HCT116 (cell line): ENCODE measurements at regions not wholly inside any gene's neighbourhood (a gene's known extent, or its start where the extent isn't known, plus 50 kb on each side); places are given as distances from the start of the nearest gene placed in this dataset.

ENCODE experiments used
- ATAC-seq: fragments of 200-7000 bp; cut with Tn5 transposase; 2 replicates; pipeline ENCODE4 v1.9.1; 2020; ENCODE audit warnings: mild to moderate bottlenecking, moderate library complexity
- BruUV-seq: library from RNA; stranded (reverse); fragments of 400-500 nt; replicated peaks from 2 replicates; lab custom pipeline; 2021; lab: Mats Ljungman, UMichigan
- CTCF ChIA-PET: fragments of 300-600 bp; sonication (Branson Sonifier 250); formaldehyde crosslinking; loops from one replicate; lab custom pipeline; 2021; ENCODE audit warnings: antibody characterized with exemption; lab: Charles Lee
- POLR2A ChIA-PET: fragments of 300-600, 350-600 bp; sonication (Branson Sonifier 250); formaldehyde crosslinking; loops from one replicate; lab custom pipeline; 2021; ENCODE audit warnings: antibody characterized with exemption; lab: Charles Lee
- RAD21 ChIA-PET, 2 experiments: fragments of 300-600 bp; sonication (Branson Sonifier 250); formaldehyde crosslinking; loops; one replicate each; lab custom pipeline; 2023; ENCODE audit warnings: low total read pairs in 2 of 2; ENCODE audit not compliant: uncharacterized antibody in 2 of 2, unreplicated experiment in 2 of 2, low non-redundant PET in 1 of 2; lab: Charles Lee
- DNase-seq: peaks from one replicate; pipeline ENCODE4 v3.0.0-alpha.2; 2010; ENCODE audit warnings: low read depth, low spot score
- H2AFZ ChIP-seq: fragments of 200-600 bp; shearing (Covaris generic), sonication (generic); 2 replicates; pipeline ENCODE4 v1.6.1; 2017; ENCODE audit warnings: low read depth, mixed run types, mixed read lengths, antibody characterized with exemption, low read length; ENCODE audit not compliant: poor library complexity, severe bottlenecking
- H3K27ac ChIP-seq: 2 replicates; pipeline ENCODE4 v1.5.1; 2012; ENCODE audit warnings: low read depth, low read length
- H3K27me3 ChIP-seq: fragments of 200-600 bp; sonication (generic); 2 replicates; pipeline ENCODE4 v1.6.1; 2016; ENCODE audit warnings: mixed run types, low read length, mixed read lengths; ENCODE audit not compliant: insufficient read depth
- H3K36me3 ChIP-seq, 2 experiments: fragments of 200-500 bp in 1 of 2; fragments of 200-600 bp in 1 of 2; sonication (Bioruptor generic) in 1 of 2; sonication (generic) in 1 of 2; 2 replicates each; pipeline versions ENCODE4 v1.5.1 to v1.6.1; 2014 to 2016; ENCODE audit warnings: low read length in 2 of 2, inconsistent platforms in 1 of 2, mixed read lengths in 1 of 2, mixed run types in 1 of 2; ENCODE audit not compliant: insufficient read depth in 2 of 2, control insufficient read depth in 1 of 2
- H3K4me1 ChIP-seq, 2 experiments: fragments of 200-600 bp in 1 of 2; sonication (generic) in 1 of 2; 2 replicates each; pipeline versions ENCODE4 v1.5.1 to v1.6.1; 2012 to 2017; ENCODE audit warnings: low read length in 2 of 2, inconsistent platforms in 1 of 2, mild to moderate bottlenecking in 1 of 2, mixed read lengths in 1 of 2, mixed run types in 1 of 2, moderate library complexity in 1 of 2; ENCODE audit not compliant: insufficient read depth in 2 of 2, control insufficient read depth in 1 of 2
- H3K4me2 ChIP-seq: fragments of 200-600 bp; sonication (generic); 2 replicates; pipeline ENCODE4 v1.6.1; 2017; ENCODE audit warnings: mixed run types, low read length, mixed read lengths
- H3K4me3 ChIP-seq, 2 experiments: fragments of 200-600 bp in 1 of 2; sonication (generic) in 1 of 2; replicated peaks in 1 of 2; 2 replicates each; pipeline ENCODE4 v1.5.1; 2011 to 2016; ENCODE audit warnings: low read length in 2 of 2, control low read depth in 1 of 2, low read depth in 1 of 2, mild to moderate bottlenecking in 1 of 2, mixed read lengths in 1 of 2, mixed run types in 1 of 2
- H3K79me2 ChIP-seq: fragments of 200-600 bp; sonication (generic); 2 replicates; pipeline ENCODE4 v1.6.1; 2017; ENCODE audit warnings: mild to moderate bottlenecking, mixed run types, low read length, moderate library complexity, mixed read lengths; ENCODE audit not compliant: insufficient read depth
- H3K9ac ChIP-seq: fragments of 200-600 bp; sonication (generic); 2 replicates; pipeline ENCODE4 v1.6.1; 2016; ENCODE audit warnings: low read length, mixed read lengths
- H3K9me2 ChIP-seq: fragments of 200-600 bp; sonication (generic), shearing (Covaris generic); 2 replicates; pipeline ENCODE4 v1.6.1; 2017; ENCODE audit warnings: mixed run types, mild to moderate bottlenecking, moderate library complexity; ENCODE audit not compliant: insufficient read depth
- H3K9me3 ChIP-seq, 2 experiments: fragments of 200-500 bp in 1 of 2; fragments of 200-600 bp in 1 of 2; sonication (Bioruptor generic) in 1 of 2; sonication (generic) in 1 of 2; 2 replicates each; pipeline ENCODE4 v1.6.1; 2014 to 2017; ENCODE audit warnings: low read length in 2 of 2, mixed read lengths in 2 of 2, inconsistent platforms in 1 of 2, low read depth in 1 of 2, mild to moderate bottlenecking in 1 of 2, mixed run types in 1 of 2, moderate library complexity in 1 of 2; ENCODE audit not compliant: control insufficient read depth in 1 of 2, insufficient read depth in 1 of 2
- H4K20me1 ChIP-seq: fragments of 200-600 bp; sonication (generic), shearing (Covaris generic); 2 replicates; pipeline ENCODE4 v1.6.1; 2017; ENCODE audit warnings: mixed run types, mild to moderate bottlenecking, moderate library complexity; ENCODE audit not compliant: insufficient read depth
- ATF3 ChIP-seq: IDR thresholded peaks from 2 replicates; pipeline ENCODE4 v1.6.1; 2012
- CTCF ChIP-seq, 3 experiments: fragments of 200-600 bp in 1 of 3; sonication (generic) in 1 of 3; IDR thresholded peaks in 2 of 3; conservative IDR thresholded peaks in 1 of 3; 2 replicates each; pipeline ENCODE4 v1.5.1; 2012 to 2017; ENCODE audit warnings: low read depth in 2 of 3, low read length in 2 of 3, antibody characterized with exemption in 1 of 3, borderline replicate concordance in 1 of 3, control low read depth in 1 of 3, mild to moderate bottlenecking in 1 of 3, mixed read lengths in 1 of 3, mixed run types in 1 of 3, moderate library complexity in 1 of 3; ENCODE audit not compliant: insufficient read depth in 1 of 3
- ELF1 ChIP-seq: IDR thresholded peaks from 2 replicates; pipeline ENCODE4 v1.6.1; 2012; ENCODE audit warnings: low read depth, borderline replicate concordance
- RAD21 ChIP-seq: IDR thresholded peaks from 2 replicates; pipeline ENCODE4 v1.6.1; 2012; ENCODE audit warnings: low read depth, mild to moderate bottlenecking
- SIN3A ChIP-seq: IDR thresholded peaks from 2 replicates; pipeline ENCODE4 v1.6.1; 2012; ENCODE audit warnings: low read depth
- YY1 ChIP-seq: IDR thresholded peaks from 2 replicates; pipeline ENCODE4 v1.6.1; 2011; ENCODE audit warnings: low read length, low read depth, moderate library complexity, mild to moderate bottlenecking; ENCODE audit not compliant: insufficient replicate concordance; ENCODE audit errors: extremely low read depth
- ZBTB33 ChIP-seq: IDR thresholded peaks from 2 replicates; pipeline ENCODE4 v1.6.1; 2011; ENCODE audit warnings: mild to moderate bottlenecking, low read length, moderate library complexity; ENCODE audit not compliant: insufficient replicate concordance; ENCODE audit errors: extremely low read depth
- ZFX ChIP-seq: fragments of 450-650 bp; IDR thresholded peaks from 2 replicates; pipeline ENCODE4 v1.6.1; 2017
- intact Hi-C: fragments of 100-400 bp; cut with micrococcal nuclease; formaldehyde crosslinking; loops from 2 replicates; pipeline ENCODE4 v1.10.0; 2022

- Histone ChIP-seq H3K27ac (no peak overlapping the region), H3K9me3 (no peaks in the 10 kb centered on the region), H2AFZ (no peak overlapping the region), H4K20me1 (no peaks in the 10 kb centered on the region), H3K4me3 (no peak overlapping the region), H3K9ac (no peak overlapping the region), H3K4me1 (peaks cover 0 to 13% of the 10 kb centered on the region in 2 experiments; a peak in 2 of 4 replicates), H3K36me3 (no peaks in the 10 kb centered on the region), H3K4me2 (no peak overlapping the region), H3K9me2 (no peaks in the 10 kb centered on the region), H3K27me3 (no peaks in the 10 kb centered on the region)
- intact Hi-C loops: no loop called here
- ATAC-seq: no peak
- BruUV-seq: no TSS peak
- RAD21 ChIA-PET: no interaction called here
- TF ChIP-seq ZFX (no peak), SIN3A (no peak), CTCF (IDR thresholded peaks at IDR 0.05 in 2 of 3, conservative IDR thresholded peaks at IDR 0.05 in 1 of 3; ENCODE audit: borderline replicate concordance in 1 of 3, insufficient read depth in 1 of 3, low read depth in 2 of 3, low read length in 2 of 3) (no peak)
- TF ChIP-seq, all 23 proteins: peak for 0
- H3K79me2 ChIP-seq: no peaks in the 10 kb centered on the region
- ChIA-PET CTCF (interaction anchor here (1.4 kb wide), 1 partner anchor 8 kb away, joined by 3 read pairs; no protein-coding TSS in a partner anchor), POLR2A (interaction anchor here (1.2 kb wide), 1 partner anchor 8 kb away, joined by 3 read pairs; no protein-coding TSS in a partner anchor)
- DNase-seq: no peak
These were observed 371.4 kb downstream of the OSR1 start for GRCh38 chr2:18987016-18987415.

- H3K4me3 ChIP-seq: no peak overlapping the region
- ChIA-PET POLR2A (no interaction called here), RAD21 (no interaction called here), CTCF (no interaction called here)
- TF ChIP-seq ZBTB33 (no peak), ELF1 (no peak), ATF3 (no peak), RAD21 (no peak), YY1 (no peak)
- H3K36me3 ChIP-seq: no peaks in the 10 kb centered on the region
- H3K4me1 ChIP-seq: peaks cover 0 to 8% of the 10 kb centered on the region in 2 experiments; a peak in 1 of 4 replicates
- DNase-seq (no peak), ATAC-seq (no peak)
- no peaks in the 10 kb centered on the region for H3K9me3 ChIP-seq
- no peaks in the 10 kb centered on the region for H3K79me2 ChIP-seq
- intact Hi-C loops: no loop called here
- no peak overlapping the region for H3K27ac ChIP-seq
- no peaks in the 10 kb centered on the region for H4K20me1 ChIP-seq
- no peak overlapping the region for H3K4me2 ChIP-seq
- BruUV-seq: no TSS peak
- H2AFZ ChIP-seq: no peak overlapping the region
- no peaks in the 10 kb centered on the region for H3K27me3 ChIP-seq
- no peak overlapping the region for H3K9ac ChIP-seq
- H3K9me2 ChIP-seq: no peaks in the 10 kb centered on the region
These were observed 372.4 kb downstream of the OSR1 start for GRCh38 chr2:18986046-18986445.
